CD14-positive monocyte (primary cell): ENCODE measurements at regions not wholly inside any gene's neighbourhood (a gene's known extent, or its start where the extent isn't known, plus 50 kb on each side); places are given as distances from the start of the nearest gene placed in this dataset.

Experiments
- DNase-seq, 3 donors: peaks; one replicate each; pipeline ENCODE4 v3.0.0-alpha.2; 2011 to 2022
- H2AFZ ChIP-seq: 2 replicates; pipeline ENCODE4 v1.6.0; 2012; ENCODE audit warnings: mild to moderate bottlenecking, low read depth, low read length, inconsistent platforms; ENCODE audit not compliant: insufficient read depth, poor library complexity, severe bottlenecking
- H3K27ac ChIP-seq, 2 donors: 1 replicate in 1 of 2; 2 replicates in 1 of 2; pipeline ENCODE4 v1.5.1; 2012 to 2013; ENCODE audit warnings: low read length in 2 of 2, control low read depth in 1 of 2, inconsistent platforms in 1 of 2, low read depth in 1 of 2, mild to moderate bottlenecking in 1 of 2
- H3K27me3 ChIP-seq, 2 donors: one replicate each; pipeline versions ENCODE4 v1.6.0 to v1.6.1; 2011 to 2013; ENCODE audit warnings: low read length in 2 of 2; ENCODE audit not compliant: control insufficient read depth in 2 of 2, insufficient read depth in 2 of 2
- H3K36me3 ChIP-seq, 2 donors: replicated peaks in 1 of 2; 1 replicate in 1 of 2; 2 replicates in 1 of 2; pipeline versions ENCODE4 v1.5.1 to v1.6.1; 2012 to 2013; ENCODE audit warnings: low read length in 2 of 2, control low read depth in 1 of 2, inconsistent platforms in 1 of 2, mild to moderate bottlenecking in 1 of 2; ENCODE audit not compliant: insufficient read depth in 2 of 2, control insufficient read depth in 1 of 2
- H3K4me1 ChIP-seq, 2 donors: 1 replicate in 1 of 2; 2 replicates in 1 of 2; pipeline versions ENCODE4 v1.5.1 to v1.6.1; 2012 to 2013; ENCODE audit warnings: low read length in 2 of 2, control low read depth in 1 of 2, inconsistent platforms in 1 of 2, mild to moderate bottlenecking in 1 of 2, moderate library complexity in 1 of 2; ENCODE audit not compliant: insufficient read depth in 2 of 2, control insufficient read depth in 1 of 2
- H3K4me2 ChIP-seq: replicated peaks from 2 replicates; pipeline ENCODE3; 2012; ENCODE audit warnings: low read length, moderate library complexity, mild to moderate bottlenecking; ENCODE audit not compliant: poor library complexity, severe bottlenecking; ENCODE audit errors: extremely low read depth
- H3K4me3 ChIP-seq, 3 experiments: fragments of 200-600 bp in 1 of 3; sonication (generic) in 1 of 3; replicated peaks in 1 of 3; 1 replicate in 2 of 3; 2 replicates in 1 of 3; pipeline ENCODE4 v1.5.1; 2011 to 2013; ENCODE audit warnings: low read length in 3 of 3, mild to moderate bottlenecking in 3 of 3, control low read depth in 2 of 3, low read depth in 2 of 3, inconsistent platforms in 1 of 3, moderate library complexity in 1 of 3
- H3K79me2 ChIP-seq: 2 replicates; pipeline ENCODE4 v1.6.0; 2012; ENCODE audit warnings: mild to moderate bottlenecking, control low read depth, inconsistent platforms, low read length, moderate library complexity; ENCODE audit not compliant: insufficient read depth
- H3K9ac ChIP-seq: 2 replicates; pipeline ENCODE4 v1.6.0; 2017; ENCODE audit warnings: low read length, mild to moderate bottlenecking; ENCODE audit not compliant: insufficient read depth, poor library complexity, severe bottlenecking
- H3K9me3 ChIP-seq, 2 donors: replicated peaks in 1 of 2; 1 replicate in 1 of 2; 2 replicates in 1 of 2; pipeline versions ENCODE4 v1.5.1 to v1.6.1; 2012 to 2013; ENCODE audit warnings: low read length in 2 of 2, control low read depth in 1 of 2; ENCODE audit not compliant: control insufficient read depth in 1 of 2, insufficient read depth in 1 of 2
- H4K20me1 ChIP-seq: 2 replicates; pipeline ENCODE4 v1.6.0; 2012; ENCODE audit warnings: mild to moderate bottlenecking, low read length, control low read depth, moderate library complexity; ENCODE audit not compliant: insufficient read depth
- H3K27ac Mint-ChIP-seq, 7 donors: one replicate each; pipeline ENCODE4 v1.8.0; 2020; ENCODE audit warnings: mild to moderate bottlenecking in 7 of 7, mixed read lengths in 7 of 7, moderate library complexity in 6 of 7, inconsistent platforms in 2 of 7
- H3K27me3 Mint-ChIP-seq, 3 donors: one replicate each; pipeline ENCODE4 v1.8.0; 2021 to 2022; ENCODE audit warnings: low read depth in 3 of 3, mild to moderate bottlenecking in 3 of 3, mixed read lengths in 3 of 3, moderate library complexity in 3 of 3, inconsistent platforms in 1 of 3
- H3K36me3 Mint-ChIP-seq, 2 donors: one replicate each; pipeline ENCODE4 v1.8.0; 2020; ENCODE audit warnings: mixed read lengths in 2 of 2, inconsistent platforms in 1 of 2, mild to moderate bottlenecking in 1 of 2
- H3K4me1 Mint-ChIP-seq: one replicate; pipeline ENCODE4 v1.8.0; 2020; ENCODE audit warnings: mild to moderate bottlenecking, mixed read lengths
- H3K4me3 Mint-ChIP-seq, 2 donors: one replicate each; pipeline ENCODE4 v1.8.0; 2020; ENCODE audit warnings: mild to moderate bottlenecking in 2 of 2, mixed read lengths in 2 of 2, moderate library complexity in 1 of 2
- H3K9me3 Mint-ChIP-seq, 7 donors: one replicate each; pipeline ENCODE4 v1.8.0; 2020 to 2022; ENCODE audit warnings: mixed read lengths in 7 of 7, mild to moderate bottlenecking in 6 of 7, moderate library complexity in 6 of 7, inconsistent platforms in 2 of 7
- CTCF ChIP-seq: fragments of 200-600 bp; IDR thresholded peaks from one replicate; pipeline ENCODE4 v1.8.0; 2022; ENCODE audit warnings: antibody characterized with exemption, mild to moderate bottlenecking
- WGBS: methylation state at CpG from one replicate; pipeline ENCODE4 v1.1.5; 2013; ENCODE audit warnings: missing lambda C conversion rate; ENCODE audit not compliant: insufficient coverage; 5-methylcytosine and 5-hydroxymethylcytosine counted together
- intact Hi-C, 2 donors: fragments of 100-400 bp; cut with micrococcal nuclease; formaldehyde crosslinking; loops; one replicate each; pipeline versions ENCODE4 v1.15.0 to v1.15.1; 2023

GRCh38 chr21:38921511-38922251 is 116.0 kb downstream of the ETS2 start:
- H3K36me3 ChIP-seq = no peaks in the 10 kb centered on the region
- no peak overlapping the region for H3K27ac Mint-ChIP-seq
- no peaks in the 10 kb centered on the region for H3K79me2 ChIP-seq
- no peak overlapping the region for H3K27ac ChIP-seq
- TF ChIP-seq CTCF = no peak
- H3K4me2 ChIP-seq = no peak overlapping the region
- H2AFZ ChIP-seq = no peak overlapping the region
- no peak overlapping the region for H3K9ac ChIP-seq
- H4K20me1 ChIP-seq = no peaks in the 10 kb centered on the region
- WGBS = 100% methylated on average over 6 of the region's 7 CpGs
- no peak for DNase-seq
- H3K4me3 Mint-ChIP-seq = no peak overlapping the region
- H3K4me1 ChIP-seq = peaks cover 27 to 29% of the 10 kb centered on the region in 2 donors
- H3K4me1 Mint-ChIP-seq = peaks cover 29% of the 10 kb centered on the region
- intact Hi-C loops = no loop called here
- peaks cover 0 to 3% (median 0%) of the 10 kb centered on the region in 3 donors for H3K27me3 Mint-ChIP-seq
- no peaks in the 10 kb centered on the region for H3K9me3 ChIP-seq
- peaks cover 0 to 5% (median 0%) of the 10 kb centered on the region in 7 donors for H3K9me3 Mint-ChIP-seq
- peaks cover 3 to 4% of the 10 kb centered on the region in 2 donors for H3K36me3 Mint-ChIP-seq
- no peaks in the 10 kb centered on the region for H3K27me3 ChIP-seq
- H3K4me3 ChIP-seq = no peak overlapping the region

- no peak overlapping the region for H2AFZ ChIP-seq
These were observed 115.1 kb downstream of the ETS2 start for GRCh38 chr21:38920631-38921398.

More at GRCh38 chr21:38920631-38921398, 115.1 kb downstream of the ETS2 start:
- Mint-ChIP-seq H3K9me3 (peaks cover 0 to 8% (median 0%) of the 10 kb centered on the region in 7 donors), H3K4me1 (peaks cover 20% of the 10 kb centered on the region), H3K36me3 (peaks cover 3 to 4% of the 10 kb centered on the region in 2 donors), H3K27me3 (peaks cover 0 to 3% (median 0%) of the 10 kb centered on the region in 3 donors), H3K27ac (peak overlapping the region in 1 of 7 donors; percentile 31), H3K4me3 (no peak overlapping the region)
- Histone ChIP-seq H3K9me3 (no peaks in the 10 kb centered on the region), H4K20me1 (no peaks in the 10 kb centered on the region), H3K4me3 (no peak overlapping the region), H3K27me3 (no peaks in the 10 kb centered on the region), H3K4me2 (no peak overlapping the region), H3K36me3 (no peaks in the 10 kb centered on the region), H3K79me2 (no peaks in the 10 kb centered on the region), H3K27ac (no peak overlapping the region), H3K9ac (no peak overlapping the region), H3K4me1 (peaks cover 20 to 21% of the 10 kb centered on the region in 2 donors)
- no peak for TF ChIP-seq CTCF
- DNase-seq = no peak
- intact Hi-C loops = no loop called here
- WGBS = 60% methylated on average over 3 of the region's 8 CpGs
